ENCODE measurements at regions not wholly inside any gene's neighbourhood (a gene's known extent, or its start where the extent isn't known, plus 50 kb on each side); places are given as distances from the start of the nearest gene placed in this dataset.
"Not testable (repeated sequence)": the region's sequence is repeated elsewhere in the genome, so short reads cannot be mapped to it uniquely, and the experiment has no call there.

DNA sequence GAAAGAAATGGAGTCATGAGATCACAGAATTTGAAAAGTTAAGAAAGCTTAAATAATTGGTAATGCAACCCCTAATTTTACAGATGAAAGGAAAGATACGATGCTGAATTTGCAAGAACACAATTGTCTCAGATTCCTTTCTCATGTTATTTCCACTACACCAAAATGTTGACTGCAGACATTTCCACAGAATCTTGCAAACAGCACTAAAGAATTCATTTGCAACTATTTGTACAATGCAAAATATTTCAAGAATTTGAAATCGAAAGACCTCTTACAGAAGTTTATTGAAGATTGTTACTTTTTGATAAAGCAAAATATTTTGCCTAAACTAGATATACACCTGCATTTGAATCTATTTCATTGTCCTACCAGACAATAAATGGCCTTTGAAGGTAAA is 194.1 kb upstream of the KCNMB2 start:
- no peaks in the 10 kb centered on the region for H3K4me1 Mint-ChIP-seq (ENCODE audit: low read depth)
- DNase-seq (no peak), ATAC-seq (replicated peaks in 1 of 2) (no peak)
- H3K27me3 Mint-ChIP-seq (ENCODE audit: low read depth): no peaks in the 10 kb centered on the region
- no peak overlapping the region for H3K4me3 Mint-ChIP-seq
- H3K9me3 Mint-ChIP-seq: no peaks in the 10 kb centered on the region
- H3K36me3 Mint-ChIP-seq (ENCODE audit: insufficient read depth in 2 of 2): no peaks in the 10 kb centered on the region
- H3K27ac Mint-ChIP-seq: no peak overlapping the region

DNA sequence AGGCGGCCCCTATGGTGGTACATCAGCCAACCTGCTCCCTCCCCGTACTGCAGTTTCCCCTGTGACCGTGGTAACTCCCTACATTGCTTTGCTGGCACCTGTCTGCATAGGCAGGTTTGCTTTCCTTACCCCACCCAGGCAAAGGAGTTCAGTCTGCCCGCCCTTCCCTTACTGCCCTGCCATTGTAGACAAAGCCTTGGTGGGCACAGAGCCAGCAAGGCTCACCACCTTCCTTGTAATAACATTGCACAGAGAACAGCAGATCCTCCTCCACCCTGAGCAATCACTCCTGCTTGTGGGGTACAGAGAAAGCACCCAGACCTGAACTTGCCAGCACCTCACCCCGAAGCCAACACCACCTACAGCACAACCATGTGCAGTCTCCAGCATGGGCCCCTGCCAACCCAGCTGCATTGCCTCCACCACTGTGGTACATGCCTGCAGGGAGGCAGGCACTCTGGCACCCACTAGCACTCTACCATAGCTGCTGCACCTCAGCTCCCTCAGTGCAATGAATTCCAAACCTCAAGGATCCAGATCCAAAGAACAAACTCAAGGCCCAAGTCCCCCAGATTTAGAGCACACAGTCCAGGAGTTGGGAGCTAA is 192.7 kb upstream of the KCNMB2 start:
- Mint-ChIP-seq H3K27ac (no peak overlapping the region), H3K4me3 (no peak overlapping the region), H3K9me3 (no peaks in the 10 kb centered on the region), H3K27me3 (ENCODE audit: low read depth) (no peaks in the 10 kb centered on the region), H3K36me3 (ENCODE audit: insufficient read depth in 2 of 2) (no peaks in the 10 kb centered on the region), H3K4me1 (ENCODE audit: low read depth) (no peaks in the 10 kb centered on the region)
- peak in 1 of 2 donors; percentile 17 for ATAC-seq (replicated peaks in 1 of 2)
- no peak for DNase-seq

DNA sequence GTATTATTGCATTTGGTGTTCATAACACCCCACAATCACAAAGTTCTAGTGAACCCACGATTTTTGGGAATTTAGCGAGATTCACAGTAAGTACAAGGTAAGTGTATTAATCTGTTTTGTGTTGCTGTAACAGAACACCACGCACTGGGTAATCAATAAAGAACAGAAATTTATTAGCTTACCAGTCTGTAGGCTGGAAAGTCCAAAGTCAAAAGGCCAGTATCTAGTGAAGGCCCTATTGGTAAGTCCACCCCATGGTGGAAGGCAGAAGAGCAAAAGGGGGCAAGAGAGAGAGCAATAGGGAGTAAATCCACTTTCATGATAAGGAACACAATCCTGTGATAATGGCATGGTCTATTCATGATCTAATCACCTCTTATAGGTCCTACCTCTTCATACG is 190.3 kb upstream of the KCNMB2 start:
- no peak for DNase-seq
- H3K36me3 Mint-ChIP-seq (ENCODE audit: insufficient read depth in 2 of 2): no peaks in the 10 kb centered on the region
- H3K4me1 Mint-ChIP-seq (ENCODE audit: low read depth): no peaks in the 10 kb centered on the region
- no peak overlapping the region for H3K27ac Mint-ChIP-seq
- no peaks in the 10 kb centered on the region for H3K27me3 Mint-ChIP-seq (ENCODE audit: low read depth)
- no peak overlapping the region for H3K4me3 Mint-ChIP-seq
- H3K9me3 Mint-ChIP-seq: no peaks in the 10 kb centered on the region
- ATAC-seq (replicated peaks in 1 of 2): no peak

DNA sequence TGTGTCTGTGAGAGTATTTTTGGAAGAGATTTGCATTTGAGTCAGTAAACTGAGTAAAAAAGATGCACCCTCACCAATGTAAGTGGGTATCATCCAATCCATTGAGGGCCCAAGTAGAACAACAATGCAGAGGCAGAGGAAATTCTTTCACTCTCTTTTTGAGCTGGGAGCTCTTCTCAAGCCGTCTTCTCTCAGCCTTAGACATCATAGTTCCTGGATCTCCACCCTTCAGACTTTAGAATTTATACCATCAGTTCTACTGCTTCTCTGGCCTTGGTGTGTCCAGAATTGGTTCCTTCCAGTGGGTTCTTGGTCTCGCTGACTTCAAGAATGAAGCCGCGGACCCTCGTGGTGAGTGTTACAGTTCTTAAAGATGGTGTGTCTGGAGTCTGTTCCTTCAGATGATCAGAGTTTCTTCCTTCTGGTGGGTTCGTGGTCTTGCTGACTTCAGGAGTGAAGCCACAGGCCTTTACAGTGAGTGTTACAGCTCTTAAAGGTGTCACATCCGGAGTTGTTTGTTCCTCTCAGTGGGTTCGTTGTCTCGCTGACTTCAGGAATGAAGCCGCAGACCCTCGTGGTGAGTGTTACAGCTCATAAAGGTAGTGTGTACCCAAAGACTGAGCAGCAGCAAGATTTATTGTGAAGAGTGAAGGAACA is 187.5 kb upstream of the KCNMB2 start:
- not testable (repeated sequence) for H3K9me3 Mint-ChIP-seq; H3K36me3 Mint-ChIP-seq (ENCODE audit: insufficient read depth in 2 of 2); H3K4me3 Mint-ChIP-seq; H3K4me1 Mint-ChIP-seq (ENCODE audit: low read depth); H3K27ac Mint-ChIP-seq; H3K27me3 Mint-ChIP-seq (ENCODE audit: low read depth)
- DNase-seq: peak; percentile 7 to 8
- peak; percentile 31 to 53 for ATAC-seq (replicated peaks in 1 of 2)

DNA sequence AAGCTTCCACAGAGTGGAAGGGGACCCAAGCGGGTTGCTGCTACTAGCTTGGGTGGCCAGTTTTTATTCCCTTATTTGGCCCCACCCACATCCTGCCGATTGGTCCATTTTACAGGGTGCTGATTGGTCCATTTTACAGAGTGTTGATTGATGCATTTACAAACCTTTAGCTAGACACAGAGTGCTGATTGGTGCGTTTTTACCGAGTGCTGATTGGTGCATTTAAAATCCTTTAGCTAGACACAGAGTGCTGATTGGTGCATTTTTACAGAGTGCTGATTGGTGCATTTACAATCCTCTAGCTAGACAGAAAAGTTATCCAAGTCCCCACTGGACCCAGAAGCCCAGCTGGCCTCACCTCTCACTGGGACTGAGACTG is 187.0 kb upstream of the KCNMB2 start:
- DNase-seq; H3K9me3 Mint-ChIP-seq; H3K27me3 Mint-ChIP-seq (ENCODE audit: low read depth); H3K4me3 Mint-ChIP-seq; H3K4me1 Mint-ChIP-seq (ENCODE audit: low read depth); ATAC-seq (replicated peaks in 1 of 2); H3K36me3 Mint-ChIP-seq (ENCODE audit: insufficient read depth in 2 of 2); H3K27ac Mint-ChIP-seq: not testable (repeated sequence)

DNA sequence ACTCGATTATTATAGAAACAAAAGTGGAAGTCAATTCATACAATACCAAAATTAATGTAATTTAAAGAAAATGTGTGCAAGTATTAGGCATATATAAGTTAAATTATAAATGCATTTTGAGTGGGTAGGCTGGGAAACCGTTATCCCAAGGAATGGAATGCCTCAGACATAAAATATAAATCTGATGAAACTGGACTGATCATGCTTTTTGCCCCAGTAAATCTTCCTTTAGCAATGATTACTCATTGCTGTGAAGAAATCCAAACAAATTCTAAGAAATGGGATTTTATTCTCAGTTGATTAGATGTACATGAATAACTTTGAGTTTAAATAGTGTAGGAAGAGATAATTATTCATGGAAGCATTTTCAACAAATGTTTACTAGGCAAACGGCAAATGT is 185.5 kb upstream of the KCNMB2 start:
- H3K4me1 Mint-ChIP-seq (ENCODE audit: low read depth): no peaks in the 10 kb centered on the region
- no peaks in the 10 kb centered on the region for H3K36me3 Mint-ChIP-seq (ENCODE audit: insufficient read depth in 2 of 2)
- no peak overlapping the region for H3K27ac Mint-ChIP-seq
- H3K9me3 Mint-ChIP-seq: no peaks in the 10 kb centered on the region
- DNase-seq (no peak), ATAC-seq (replicated peaks in 1 of 2) (no peak)
- H3K4me3 Mint-ChIP-seq: no peak overlapping the region
- H3K27me3 Mint-ChIP-seq (ENCODE audit: low read depth): no peaks in the 10 kb centered on the region

DNA sequence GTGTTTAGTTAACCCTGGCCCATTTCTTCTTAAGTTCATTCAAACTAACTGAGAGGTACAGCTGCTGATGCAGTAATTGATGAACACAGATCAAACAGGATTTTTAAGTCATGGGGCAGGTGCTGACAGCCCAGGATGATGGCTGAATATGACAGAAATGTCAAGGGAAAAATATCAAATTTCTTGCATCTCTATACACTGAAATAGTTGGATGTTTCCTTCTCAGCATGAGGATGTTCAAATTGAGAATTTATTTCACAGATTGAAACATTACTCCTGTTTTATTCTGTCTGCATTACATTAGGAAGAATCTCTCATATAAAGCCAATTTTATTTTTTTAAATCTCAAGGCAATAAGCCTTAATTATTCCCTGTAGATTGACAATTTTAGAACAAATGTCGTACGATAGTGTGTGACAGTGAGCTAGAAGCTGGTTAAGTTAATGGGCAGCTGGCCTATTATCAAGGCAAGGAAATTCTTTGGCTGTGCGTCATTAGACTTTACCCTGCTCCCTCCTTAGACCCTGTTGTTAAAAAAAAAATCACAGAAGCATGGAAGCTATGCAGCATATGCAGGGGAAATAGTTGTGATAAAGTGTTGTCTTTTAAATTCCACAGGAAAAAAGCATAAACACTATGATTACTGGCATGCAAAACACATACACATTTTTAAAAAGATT is 183.8 kb upstream of the KCNMB2 start:
- H3K27me3 Mint-ChIP-seq (ENCODE audit: low read depth): no peaks in the 10 kb centered on the region
- no peak for ATAC-seq (replicated peaks in 1 of 2)
- no peak for DNase-seq
- H3K27ac Mint-ChIP-seq: no peak overlapping the region
- no peak overlapping the region for H3K4me3 Mint-ChIP-seq
- no peaks in the 10 kb centered on the region for H3K4me1 Mint-ChIP-seq (ENCODE audit: low read depth)
- H3K9me3 Mint-ChIP-seq: no peaks in the 10 kb centered on the region
- H3K36me3 Mint-ChIP-seq (ENCODE audit: insufficient read depth in 2 of 2): no peaks in the 10 kb centered on the region

DNA sequence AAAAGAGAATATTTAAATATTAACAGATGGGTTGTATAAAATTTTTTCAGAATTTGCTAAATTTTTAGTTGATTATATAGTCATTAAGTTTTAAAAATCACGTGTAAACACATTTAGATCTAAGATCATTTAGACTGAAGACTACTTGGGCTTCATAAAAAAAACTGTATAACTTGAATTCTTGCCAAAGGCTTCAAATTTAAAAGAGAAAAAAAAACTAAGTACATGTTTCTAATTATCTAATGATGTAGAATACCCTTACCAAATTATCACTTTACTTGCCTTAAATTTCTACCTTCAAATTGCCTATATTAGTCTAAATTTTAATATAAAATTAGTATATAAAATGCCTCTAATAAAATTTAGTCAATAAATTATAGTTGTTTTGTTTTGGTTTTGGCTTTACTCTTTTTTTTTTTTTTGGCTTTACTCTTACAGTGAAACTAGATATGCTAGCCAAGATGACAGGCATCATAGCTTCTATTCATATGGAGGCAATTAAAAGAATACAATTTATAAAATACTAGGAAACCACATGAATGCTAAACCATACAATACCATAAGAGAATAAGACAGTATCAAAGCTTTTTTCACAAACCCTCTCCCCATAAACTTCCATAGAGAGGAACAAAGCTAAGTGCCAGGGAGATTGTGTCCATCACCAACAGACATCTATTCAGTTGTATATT is 183.1 kb upstream of the KCNMB2 start:
- no peaks in the 10 kb centered on the region for H3K27me3 Mint-ChIP-seq (ENCODE audit: low read depth)
- no peak overlapping the region for H3K4me3 Mint-ChIP-seq
- H3K27ac Mint-ChIP-seq: no peak overlapping the region
- H3K9me3 Mint-ChIP-seq: no peaks in the 10 kb centered on the region
- no peaks in the 10 kb centered on the region for H3K36me3 Mint-ChIP-seq (ENCODE audit: insufficient read depth in 2 of 2)
- ATAC-seq (replicated peaks in 1 of 2) (no peak), DNase-seq (no peak)
- H3K4me1 Mint-ChIP-seq (ENCODE audit: low read depth): no peaks in the 10 kb centered on the region

DNA sequence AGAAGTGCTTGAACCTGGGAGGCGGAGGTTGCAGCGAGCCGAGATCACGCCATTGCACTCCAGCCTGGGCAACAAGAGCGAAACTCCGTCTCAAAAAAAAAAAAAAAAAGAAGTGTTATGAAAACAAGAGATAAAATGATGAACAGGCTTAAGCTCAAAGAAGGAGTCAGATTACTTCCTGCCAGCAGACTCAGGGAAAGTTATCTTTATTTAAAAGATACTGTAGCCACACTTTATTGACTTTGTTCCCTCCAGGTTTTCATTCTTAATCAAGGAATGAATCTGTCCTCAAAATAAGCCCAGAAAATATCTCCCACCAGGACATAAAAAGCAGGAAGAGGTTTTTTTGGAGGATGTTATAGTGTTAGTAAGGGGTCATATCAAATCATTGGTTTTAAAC is 176.5 kb upstream of the KCNMB2 start:
- H3K9me3 Mint-ChIP-seq: peaks cover 4 to 13% of the 10 kb centered on the region in 2 donors
- DNase-seq: no peak
- no peak overlapping the region for H3K27ac Mint-ChIP-seq
- peaks cover 2 to 11% of the 10 kb centered on the region in 2 donors for H3K36me3 Mint-ChIP-seq (ENCODE audit: insufficient read depth in 2 of 2)
- no peak for ATAC-seq (replicated peaks in 1 of 2)
- H3K4me1 Mint-ChIP-seq (ENCODE audit: low read depth): no peaks in the 10 kb centered on the region
- peaks cover 29% of the 10 kb centered on the region for H3K27me3 Mint-ChIP-seq (ENCODE audit: low read depth)
- H3K4me3 Mint-ChIP-seq: no peak overlapping the region

DNA sequence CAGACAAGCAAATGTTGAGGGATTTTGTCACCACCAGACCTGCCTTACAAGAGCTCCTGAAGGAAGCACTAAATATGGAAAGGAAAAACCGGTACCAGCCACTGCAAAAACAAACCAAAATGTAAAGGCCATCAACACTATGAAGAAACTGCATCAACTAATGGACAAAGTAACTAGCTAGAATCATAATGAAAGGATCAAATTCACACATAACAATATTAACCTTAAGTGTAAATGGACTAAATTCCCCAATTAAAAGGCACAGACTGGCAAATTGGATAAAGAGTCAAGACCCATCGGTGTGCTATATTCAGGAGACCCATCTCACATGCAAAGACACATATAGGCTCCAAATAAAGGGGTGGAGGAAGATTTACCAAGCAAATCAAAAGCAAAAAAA is 173.2 kb upstream of the KCNMB2 start:
- peaks cover 5 to 11% of the 10 kb centered on the region in 2 donors for H3K36me3 Mint-ChIP-seq (ENCODE audit: insufficient read depth in 2 of 2)
- not testable (repeated sequence) for H3K4me3 Mint-ChIP-seq; ATAC-seq (replicated peaks in 1 of 2); H3K4me1 Mint-ChIP-seq (ENCODE audit: low read depth); DNase-seq; H3K27ac Mint-ChIP-seq
- H3K27me3 Mint-ChIP-seq (ENCODE audit: low read depth): peaks cover 44% of the 10 kb centered on the region
- H3K9me3 Mint-ChIP-seq: peaks cover 6 to 16% of the 10 kb centered on the region in 2 donors

DNA sequence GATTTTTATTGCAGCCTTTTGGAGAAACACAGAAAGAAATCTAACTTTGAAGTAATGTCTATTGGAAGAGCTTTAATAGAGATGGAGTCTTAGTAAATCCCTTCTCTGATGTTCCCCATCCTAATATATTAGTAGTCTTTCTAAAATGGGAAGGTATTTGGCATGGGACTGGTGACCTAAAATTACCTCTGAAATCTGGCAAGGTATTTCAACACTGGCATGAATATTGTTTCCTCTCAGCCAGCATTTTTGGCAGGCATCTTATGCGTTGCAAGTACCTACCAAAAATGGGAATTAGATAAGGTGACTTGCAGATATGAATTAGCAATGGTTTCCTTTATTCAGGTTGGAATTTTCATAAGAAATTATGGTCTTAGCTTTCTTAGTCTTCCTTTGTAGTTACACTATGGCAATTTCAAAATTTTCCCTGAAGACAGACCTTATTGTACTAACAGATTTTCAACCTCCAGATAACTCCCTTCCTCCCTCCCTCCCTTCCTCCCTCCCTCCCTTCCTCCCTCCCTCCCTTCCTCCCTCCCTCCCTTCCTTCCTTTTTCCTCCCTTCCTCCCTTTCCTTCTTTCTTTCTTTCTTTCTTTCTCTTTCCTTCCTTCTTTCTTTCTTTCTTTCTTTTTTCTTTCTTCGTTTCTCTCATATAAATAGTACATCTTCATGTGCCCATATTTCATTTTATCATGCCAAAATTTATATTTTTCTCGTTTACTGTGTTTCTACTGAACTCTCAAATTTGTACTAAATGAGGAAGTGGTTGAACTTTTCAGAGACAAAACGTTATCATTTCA is 168.2 kb upstream of the KCNMB2 start:
- H3K27me3 Mint-ChIP-seq (ENCODE audit: low read depth): peaks cover 43% of the 10 kb centered on the region
- H3K4me1 Mint-ChIP-seq (ENCODE audit: low read depth): no peaks in the 10 kb centered on the region
- ATAC-seq (replicated peaks in 1 of 2) (no peak), DNase-seq (no peak)
- no peak overlapping the region for H3K4me3 Mint-ChIP-seq
- no peak overlapping the region for H3K27ac Mint-ChIP-seq
- H3K9me3 Mint-ChIP-seq: peaks cover 4 to 10% of the 10 kb centered on the region in 2 donors
- H3K36me3 Mint-ChIP-seq (ENCODE audit: insufficient read depth in 2 of 2): peaks cover 4 to 5% of the 10 kb centered on the region in 2 donors

DNA sequence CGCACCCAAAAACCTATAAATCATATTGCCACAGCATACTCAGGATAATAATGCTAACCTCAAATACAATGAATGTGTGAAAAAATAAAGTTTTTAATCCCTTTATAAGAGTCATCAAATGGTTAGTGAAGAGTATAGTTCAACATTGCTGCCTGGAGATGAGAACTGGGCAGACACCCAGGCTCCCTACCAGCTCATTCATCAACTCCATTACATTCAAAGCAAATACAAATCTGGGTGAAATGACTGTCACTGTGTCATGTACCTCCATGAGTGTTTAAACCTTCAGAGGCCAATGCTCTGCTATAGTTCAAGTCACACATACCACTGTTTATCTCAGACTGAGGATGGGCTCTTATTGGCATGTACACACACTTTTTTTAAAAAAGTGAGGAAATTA is 167.2 kb upstream of the KCNMB2 start:
- no peak overlapping the region for H3K4me3 Mint-ChIP-seq
- peaks cover 33% of the 10 kb centered on the region for H3K27me3 Mint-ChIP-seq (ENCODE audit: low read depth)
- ATAC-seq (replicated peaks in 1 of 2) (peak in 1 of 2 donors; percentile 43), DNase-seq (no peak)
- no peak overlapping the region for H3K27ac Mint-ChIP-seq
- peaks cover 0 to 4% of the 10 kb centered on the region in 2 donors for H3K36me3 Mint-ChIP-seq (ENCODE audit: insufficient read depth in 2 of 2)
- H3K4me1 Mint-ChIP-seq (ENCODE audit: low read depth): no peaks in the 10 kb centered on the region
- peaks cover 2 to 4% of the 10 kb centered on the region in 2 donors for H3K9me3 Mint-ChIP-seq

DNA sequence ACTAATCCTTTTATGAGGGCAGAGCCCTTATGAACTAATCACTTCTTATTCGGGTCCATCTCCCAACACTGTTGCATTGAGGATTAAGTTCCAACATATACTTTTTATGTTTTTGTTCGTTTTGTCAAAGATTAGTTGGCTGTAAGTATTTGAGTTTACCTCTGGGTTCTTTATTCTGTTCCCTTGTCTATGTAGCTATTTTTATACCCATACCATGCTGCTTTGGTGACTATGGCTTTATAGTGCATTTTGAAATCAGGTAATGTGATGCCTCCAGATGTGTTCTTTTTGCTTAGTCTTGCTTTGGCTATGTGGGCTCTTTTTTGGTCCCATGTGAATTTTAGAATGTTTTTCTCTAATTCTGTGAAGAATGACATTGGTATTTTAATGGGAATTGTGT is 166.4 kb upstream of the KCNMB2 start:
- H3K4me1 Mint-ChIP-seq (ENCODE audit: low read depth): no peaks in the 10 kb centered on the region
- peaks cover 25% of the 10 kb centered on the region for H3K27me3 Mint-ChIP-seq (ENCODE audit: low read depth)
- DNase-seq (no peak), ATAC-seq (replicated peaks in 1 of 2) (no peak)
- no peak overlapping the region for H3K27ac Mint-ChIP-seq
- peaks cover 0 to 2% of the 10 kb centered on the region in 2 donors for H3K36me3 Mint-ChIP-seq (ENCODE audit: insufficient read depth in 2 of 2)
- peaks cover under 1 to 3% of the 10 kb centered on the region in 2 donors for H3K9me3 Mint-ChIP-seq
- no peak overlapping the region for H3K4me3 Mint-ChIP-seq

All from activated T-cell treated with anti-CD3 and anti-CD28 coated beads, Interleukin-2, amount 50 U/mL, for 72 hours (primary cell).